Astrocyte (in vitro differentiated cells and primary cell): ENCODE measurements at regions not wholly inside any gene's neighbourhood (a gene's known extent, or its start where the extent isn't known, plus 50 kb on each side); places are given as distances from the start of the nearest gene placed in this dataset.
"Not testable (repeated sequence)": the region's sequence is repeated elsewhere in the genome, so short reads cannot be mapped to it uniquely, and the experiment has no call there.

Source experiments
- DNase-seq: peaks from one replicate; pipeline ENCODE4 v3.0.0-alpha.2; 2010; ENCODE audit warnings: low read depth
- FAIRE-seq: peaks from 2 replicates; lab custom pipeline; 2011; peaks lifted over from hg19 to GRCh38; lab: Jason Lieb, UNC
- H2AFZ ChIP-seq: 2 replicates; pipeline ENCODE4 v1.6.0; 2012; ENCODE audit warnings: low read depth, low read length, inconsistent platforms
- H3K27ac ChIP-seq: 2 replicates; pipeline ENCODE4 v1.5.1; 2011; ENCODE audit warnings: low read depth, low read length, inconsistent platforms
- H3K27me3 ChIP-seq: 2 replicates; pipeline ENCODE4 v1.6.0; 2011; ENCODE audit warnings: low read length, inconsistent platforms; ENCODE audit not compliant: insufficient read depth
- H3K36me3 ChIP-seq: 2 replicates; pipeline ENCODE4 v1.5.1; 2011; ENCODE audit warnings: low read length, inconsistent platforms; ENCODE audit not compliant: insufficient read depth
- H3K4me1 ChIP-seq: 2 replicates; pipeline ENCODE4 v1.5.1; 2011; ENCODE audit warnings: low read length, inconsistent platforms; ENCODE audit not compliant: insufficient read depth
- H3K4me2 ChIP-seq: 2 replicates; pipeline ENCODE4 v1.6.0; 2012; ENCODE audit warnings: low read length, inconsistent platforms
- H3K4me3 ChIP-seq: 2 replicates; pipeline ENCODE4 v1.5.1; 2011; ENCODE audit warnings: low read depth, mild to moderate bottlenecking, low read length, inconsistent platforms; ENCODE audit not compliant: insufficient read depth
- H3K79me2 ChIP-seq: 2 replicates; pipeline ENCODE4 v1.6.0; 2012; ENCODE audit warnings: mild to moderate bottlenecking, low read length, inconsistent platforms; ENCODE audit not compliant: insufficient read depth
- H3K9ac ChIP-seq: 2 replicates; pipeline ENCODE4 v1.6.0; 2012; ENCODE audit warnings: mild to moderate bottlenecking, low read length, inconsistent platforms
- H3K9me3 ChIP-seq: 2 replicates; pipeline ENCODE4 v1.5.1; 2012; ENCODE audit warnings: low read depth, mild to moderate bottlenecking, low read length, inconsistent platforms; ENCODE audit not compliant: insufficient read depth
- H4K20me1 ChIP-seq: 2 replicates; pipeline ENCODE4 v1.6.0; 2012; ENCODE audit warnings: low read length, inconsistent platforms; ENCODE audit not compliant: insufficient read depth
- H3K27ac Mint-ChIP-seq: one replicate; pipeline ENCODE4 v1.8.0; 2021; ENCODE audit warnings: mild to moderate bottlenecking, mixed read lengths; ENCODE audit not compliant: unreplicated experiment
- H3K27me3 Mint-ChIP-seq: one replicate; pipeline ENCODE4 v1.8.0; 2021; ENCODE audit warnings: low read depth, mixed read lengths; ENCODE audit not compliant: unreplicated experiment
- H3K36me3 Mint-ChIP-seq: one replicate; pipeline ENCODE4 v1.8.0; 2021; ENCODE audit warnings: low read depth, mixed read lengths; ENCODE audit not compliant: unreplicated experiment
- H3K4me1 Mint-ChIP-seq: one replicate; pipeline ENCODE4 v1.8.0; 2021; ENCODE audit warnings: low read depth, mixed read lengths; ENCODE audit not compliant: unreplicated experiment
- H3K4me3 Mint-ChIP-seq: one replicate; pipeline ENCODE4 v1.8.0; 2021; ENCODE audit warnings: mild to moderate bottlenecking, moderate library complexity, mixed read lengths; ENCODE audit not compliant: unreplicated experiment
- H3K9me3 Mint-ChIP-seq: one replicate; pipeline ENCODE4 v1.8.0; 2021; ENCODE audit warnings: mild to moderate bottlenecking, mixed read lengths; ENCODE audit not compliant: unreplicated experiment
- CTCF ChIP-seq: IDR thresholded peaks from 2 replicates; pipeline ENCODE4 v1.5.1; 2011; ENCODE audit warnings: low read depth, mild to moderate bottlenecking, inconsistent platforms, low read length, moderate library complexity; ENCODE audit not compliant: insufficient read depth
- EZH2 ChIP-seq: IDR thresholded peaks from 2 replicates; pipeline ENCODE4 v1.6.1; 2012; ENCODE audit warnings: mild to moderate bottlenecking, low read length, inconsistent platforms; ENCODE audit not compliant: insufficient read depth

GRCh38 chr3:106440672-106441071, 571.9 kb upstream of the CBLB start:
- no peak overlapping the region for H2AFZ ChIP-seq
- no peaks in the 10 kb centered on the region for H4K20me1 ChIP-seq
- Mint-ChIP-seq H3K27ac (no peak overlapping the region), H3K36me3 (no peaks in the 10 kb centered on the region), H3K4me3 (no peak overlapping the region), H3K9me3 (no peaks in the 10 kb centered on the region), H3K4me1 (peaks cover 4% of the 10 kb centered on the region), H3K27me3 (no peaks in the 10 kb centered on the region)
- H3K4me1 ChIP-seq: no peaks in the 10 kb centered on the region
- TF ChIP-seq EZH2 (no peak), CTCF (no peak)
- no peak overlapping the region for H3K9ac ChIP-seq
- no peak overlapping the region for H3K4me3 ChIP-seq
- H3K27me3 ChIP-seq: no peaks in the 10 kb centered on the region
- DNase-seq (no peak), FAIRE-seq (no peak)
- H3K36me3 ChIP-seq: no peaks in the 10 kb centered on the region
- no peaks in the 10 kb centered on the region for H3K9me3 ChIP-seq
- H3K4me2 ChIP-seq: no peak overlapping the region
- no peak overlapping the region for H3K27ac ChIP-seq
- no peaks in the 10 kb centered on the region for H3K79me2 ChIP-seq

GRCh38 chr3:106446271-106446670, 577.5 kb upstream of the CBLB start:
- Mint-ChIP-seq H3K9me3 (peaks cover 5% of the 10 kb centered on the region), H3K4me3 (no peak overlapping the region), H3K27me3 (no peaks in the 10 kb centered on the region), H3K27ac (no peak overlapping the region), H3K36me3 (no peaks in the 10 kb centered on the region), H3K4me1 (no peaks in the 10 kb centered on the region)
- H4K20me1 ChIP-seq: no peaks in the 10 kb centered on the region
- no peak for FAIRE-seq
- no peak overlapping the region for H3K4me2 ChIP-seq
- no peak overlapping the region for H3K4me3 ChIP-seq
- no peak overlapping the region for H2AFZ ChIP-seq
- H3K27ac ChIP-seq: no peak overlapping the region
- no peaks in the 10 kb centered on the region for H3K9me3 ChIP-seq
- no peak for TF ChIP-seq EZH2
- TF ChIP-seq CTCF: no peak
- no peaks in the 10 kb centered on the region for H3K27me3 ChIP-seq
- DNase-seq: no peak
- H3K4me1 ChIP-seq: no peaks in the 10 kb centered on the region
- no peaks in the 10 kb centered on the region for H3K36me3 ChIP-seq
- H3K9ac ChIP-seq: no peak overlapping the region
- H3K79me2 ChIP-seq: no peaks in the 10 kb centered on the region

- Mint-ChIP-seq H3K9me3 (peaks cover 5% of the 10 kb centered on the region), H3K36me3 (no peaks in the 10 kb centered on the region), H3K4me1 (no peaks in the 10 kb centered on the region), H3K27me3 (no peaks in the 10 kb centered on the region), H3K27ac (no peak overlapping the region), H3K4me3 (no peak overlapping the region)
- Histone ChIP-seq H3K36me3 (no peaks in the 10 kb centered on the region), H2AFZ (no peak overlapping the region), H3K27me3 (no peaks in the 10 kb centered on the region), H3K4me3 (no peak overlapping the region), H3K4me1 (no peaks in the 10 kb centered on the region), H3K4me2 (no peak overlapping the region), H4K20me1 (no peaks in the 10 kb centered on the region), H3K9me3 (no peaks in the 10 kb centered on the region), H3K27ac (no peak overlapping the region), H3K9ac (no peak overlapping the region), H3K79me2 (no peaks in the 10 kb centered on the region)
- FAIRE-seq (no peak), DNase-seq (no peak)
- TF ChIP-seq CTCF: no peak
- no peak for TF ChIP-seq EZH2
Observed at GRCh38 chr3:106447723-106448301, 579.0 kb upstream of the CBLB start.

GRCh38 chr3:106448372-106448966, 579.7 kb upstream of the CBLB start:
- not testable (repeated sequence) for DNase-seq, H3K4me3 ChIP-seq, FAIRE-seq, H3K36me3 ChIP-seq, H3K4me2 ChIP-seq, H3K4me3 Mint-ChIP-seq, H3K9ac ChIP-seq, H3K4me1 Mint-ChIP-seq, H3K4me1 ChIP-seq, H4K20me1 ChIP-seq, H3K27ac ChIP-seq, H3K27me3 Mint-ChIP-seq, H3K79me2 ChIP-seq, H3K9me3 Mint-ChIP-seq, H3K9me3 ChIP-seq, H3K36me3 Mint-ChIP-seq, H3K27ac Mint-ChIP-seq, H2AFZ ChIP-seq, H3K27me3 ChIP-seq
